GM10248 (cell line): ENCODE measurements at regions not wholly inside any gene's neighbourhood (a gene's known extent, or its start where the extent isn't known, plus 50 kb on each side); places are given as distances from the start of the nearest gene placed in this dataset.
"Not testable (repeated sequence)": the region's sequence is repeated elsewhere in the genome, so short reads cannot be mapped to it uniquely, and the experiment has no call there.

Experiments
- CTCF ChIA-PET: fragments of 300-600 bp; sonication (Branson Sonifier 250); formaldehyde crosslinking; extraction: SDS; loops from one replicate; lab custom pipeline; 2021; ENCODE audit warnings: antibody characterized with exemption; lab: Yijun Ruan, JAX
- POLR2A ChIA-PET: fragments of 350-650 bp; sonication (Branson Sonifier 250); formaldehyde crosslinking; extraction: SDS; loops from one replicate; lab custom pipeline; 2020; ENCODE audit warnings: antibody characterized with exemption; lab: Yijun Ruan, JAX
- DNase-seq: peaks from one replicate; pipeline ENCODE4 v3.0.0; 2012; ENCODE audit errors: extremely low spot score
- TF ChIP-seq, protein P1 (sequence below): IDR thresholded peaks from 2 replicates; pipeline ENCODE4 v1.5.1; 2012; ENCODE audit warnings: mild to moderate bottlenecking, low read depth; ENCODE audit errors: extremely low read depth, missing control alignments, control extremely low read depth

DNA sequence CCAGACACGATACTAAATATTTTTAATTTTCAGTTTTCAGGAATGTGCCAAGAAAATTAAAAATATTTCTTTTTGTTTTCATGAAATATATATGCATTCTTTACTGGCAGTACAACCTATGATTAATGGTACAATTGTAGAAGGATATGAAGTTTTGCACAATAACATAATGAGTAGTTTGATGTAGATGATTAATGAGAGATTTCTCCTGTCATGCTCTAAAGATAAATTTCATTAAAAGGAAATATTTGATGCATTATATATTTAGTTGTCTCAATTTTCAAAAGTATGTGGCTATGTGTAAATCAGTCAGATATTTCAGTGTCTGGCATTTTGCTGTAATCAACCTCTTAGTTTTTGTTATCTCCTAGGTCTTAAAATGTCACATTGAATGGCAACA lies 940.2 kb upstream of the MDGA2 start:
- TF ChIP-seq, protein P1, sequence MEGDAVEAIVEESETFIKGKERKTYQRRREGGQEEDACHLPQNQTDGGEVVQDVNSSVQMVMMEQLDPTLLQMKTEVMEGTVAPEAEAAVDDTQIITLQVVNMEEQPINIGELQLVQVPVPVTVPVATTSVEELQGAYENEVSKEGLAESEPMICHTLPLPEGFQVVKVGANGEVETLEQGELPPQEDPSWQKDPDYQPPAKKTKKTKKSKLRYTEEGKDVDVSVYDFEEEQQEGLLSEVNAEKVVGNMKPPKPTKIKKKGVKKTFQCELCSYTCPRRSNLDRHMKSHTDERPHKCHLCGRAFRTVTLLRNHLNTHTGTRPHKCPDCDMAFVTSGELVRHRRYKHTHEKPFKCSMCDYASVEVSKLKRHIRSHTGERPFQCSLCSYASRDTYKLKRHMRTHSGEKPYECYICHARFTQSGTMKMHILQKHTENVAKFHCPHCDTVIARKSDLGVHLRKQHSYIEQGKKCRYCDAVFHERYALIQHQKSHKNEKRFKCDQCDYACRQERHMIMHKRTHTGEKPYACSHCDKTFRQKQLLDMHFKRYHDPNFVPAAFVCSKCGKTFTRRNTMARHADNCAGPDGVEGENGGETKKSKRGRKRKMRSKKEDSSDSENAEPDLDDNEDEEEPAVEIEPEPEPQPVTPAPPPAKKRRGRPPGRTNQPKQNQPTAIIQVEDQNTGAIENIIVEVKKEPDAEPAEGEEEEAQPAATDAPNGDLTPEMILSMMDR = no peak
- ChIA-PET CTCF (no interaction called here), POLR2A (no interaction called here)
- DNase-seq = no peak

DNA sequence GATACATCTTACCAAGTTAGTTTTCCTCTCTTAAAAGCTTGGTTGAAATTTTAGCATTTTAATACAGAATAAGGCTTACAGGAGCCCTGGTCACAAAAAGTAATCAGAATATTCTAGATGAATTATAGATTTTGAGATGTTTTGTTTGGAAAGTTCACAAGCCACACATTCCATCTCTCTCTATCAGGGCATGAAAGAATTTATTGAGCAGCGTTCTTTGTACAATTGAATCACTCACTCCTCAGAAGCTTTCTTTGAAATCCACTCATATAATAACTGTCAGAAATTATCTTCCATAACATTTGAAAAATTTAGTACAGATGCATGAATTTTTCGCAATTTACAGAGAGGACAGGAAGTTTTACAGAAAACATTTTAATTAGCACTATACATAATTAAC lies 938.6 kb upstream of the MDGA2 start:
- TF ChIP-seq, protein P1 = no peak
- ChIA-PET CTCF (interaction anchor here (0.9 kb wide), 1 partner anchor 12 kb away, joined by 3 read pairs; no protein-coding TSS in a partner anchor), POLR2A (no interaction called here)
- no peak for DNase-seq

DNA sequence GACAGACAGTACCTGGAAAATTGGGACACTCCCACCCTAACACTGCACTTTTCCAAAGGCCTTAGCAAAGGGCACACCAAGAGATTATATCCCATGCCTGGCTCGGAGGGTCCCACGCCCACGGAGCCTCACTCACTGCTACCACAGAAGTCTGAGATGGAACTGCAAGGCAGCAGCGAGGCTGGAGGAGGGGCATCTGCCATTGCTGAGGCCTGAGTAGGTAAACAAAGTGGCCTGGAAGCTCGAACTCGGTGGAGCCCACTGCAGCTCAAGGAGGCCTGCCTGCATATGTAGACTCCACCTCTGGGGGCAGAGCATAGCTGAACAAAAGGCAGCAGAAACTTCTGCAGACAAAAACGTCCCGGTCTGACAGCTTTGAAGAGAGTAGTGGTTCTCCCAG lies 931.6 kb upstream of the MDGA2 start:
- CTCF ChIA-PET = interaction anchor here (1.1 kb wide), 1 partner anchor 26 kb away, joined by 3 read pairs; no protein-coding TSS in a partner anchor
- DNase-seq, POLR2A ChIA-PET: not testable (repeated sequence)

DNA sequence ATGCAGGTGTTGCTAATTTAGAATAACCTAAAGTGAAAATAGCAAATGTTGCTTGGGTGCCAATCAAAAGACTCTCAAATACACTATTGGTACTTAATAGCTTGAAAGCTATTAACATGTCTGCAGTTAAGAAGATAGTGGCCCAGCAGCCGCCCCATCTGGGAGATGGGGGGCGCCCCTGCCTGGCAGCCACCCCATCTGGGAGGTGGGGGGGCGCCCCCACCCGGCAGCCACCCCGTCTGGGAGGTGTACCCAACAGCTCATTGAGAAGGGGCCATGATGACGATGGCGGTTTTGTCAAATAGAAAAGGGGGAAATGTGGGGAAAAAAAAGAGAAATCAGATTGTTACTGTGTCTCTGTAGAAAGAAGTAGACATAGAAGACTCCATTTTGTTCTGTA lies 923.1 kb upstream of the MDGA2 start:
- POLR2A ChIA-PET = no interaction called here
- TF ChIP-seq, protein P1 = no peak
- CTCF ChIA-PET = no interaction called here
- DNase-seq = no peak

DNA sequence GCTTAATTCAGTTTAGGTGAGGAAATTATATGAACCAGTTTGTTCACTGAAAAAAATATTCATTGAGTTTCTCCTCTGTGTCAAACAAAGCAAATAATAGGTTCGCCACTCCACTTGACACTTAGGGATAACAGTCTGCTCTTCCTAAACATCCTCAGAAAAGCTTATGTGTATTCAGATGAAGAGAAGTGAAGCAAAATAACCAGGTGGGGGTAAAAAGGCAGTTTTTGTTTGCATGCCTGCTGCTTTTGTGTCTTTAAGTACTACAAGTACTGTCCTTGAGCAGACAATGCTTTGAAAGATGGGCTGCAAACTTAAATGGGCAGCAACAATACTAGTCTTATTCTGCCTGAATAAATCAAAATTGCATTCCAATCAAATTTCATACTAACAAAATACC lies 910.7 kb upstream of the MDGA2 start:
- TF ChIP-seq, protein P1 = no peak
- ChIA-PET POLR2A (no interaction called here), CTCF (no interaction called here)
- no peak for DNase-seq

DNA sequence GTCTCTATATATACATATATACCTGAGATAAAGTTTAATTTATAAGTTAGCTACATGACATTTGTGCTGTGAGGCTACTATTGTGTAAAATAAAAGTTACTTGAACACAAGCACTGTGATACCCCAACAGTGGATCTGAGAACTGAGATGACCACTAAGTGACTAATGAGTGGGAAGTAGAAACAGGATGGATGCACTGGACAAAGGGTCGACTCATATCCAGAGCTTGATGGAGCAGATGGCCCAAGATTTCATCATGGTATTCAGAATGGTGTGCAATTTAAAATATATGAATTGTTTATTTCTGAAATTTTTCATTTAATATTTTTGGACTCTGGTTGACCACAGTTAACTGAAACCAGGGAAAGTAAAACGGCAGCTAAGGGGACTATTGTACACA lies 908.6 kb upstream of the MDGA2 start:
- TF ChIP-seq, protein P1 = no peak
- CTCF ChIA-PET = no interaction called here
- DNase-seq = no peak
- POLR2A ChIA-PET = no interaction called here

DNA sequence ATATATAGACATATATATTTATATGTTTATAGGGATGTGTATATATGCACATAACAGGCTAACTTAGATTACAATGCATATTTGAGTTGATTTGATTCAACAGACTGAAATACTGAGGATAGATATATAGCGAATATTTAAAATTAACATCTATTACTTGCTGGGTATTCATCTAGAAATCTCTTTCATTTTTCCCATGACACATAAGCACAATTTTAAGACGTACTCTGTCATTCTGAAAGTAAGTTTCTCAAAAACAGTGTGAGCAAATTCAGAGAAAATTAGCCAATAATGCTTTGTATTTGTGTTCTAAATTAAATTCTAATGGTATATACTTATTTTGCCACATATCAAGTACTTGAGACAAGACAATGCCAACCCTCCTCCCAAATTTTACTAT lies 907.5 kb upstream of the MDGA2 start:
- POLR2A ChIA-PET = no interaction called here
- no peak for DNase-seq
- TF ChIP-seq, protein P1 = no peak
- CTCF ChIA-PET = no interaction called here
